ENCODE measurements at regions not wholly inside any gene's neighbourhood (a gene's known extent, or its start where the extent isn't known, plus 50 kb on each side); places are given as distances from the start of the nearest gene placed in this dataset.

- no peak for TF ChIP-seq CTCF (conservative IDR thresholded peaks at IDR 0.05)
- Mint-ChIP-seq H3K36me3 (ENCODE audit: low read depth) (no peaks in the 10 kb centered on the region), H3K9me3 (peaks cover 18% of the 10 kb centered on the region), H3K27me3 (ENCODE audit: insufficient read depth) (no peaks in the 10 kb centered on the region), H3K4me3 (no peak overlapping the region), H3K27ac (no peak overlapping the region), H3K4me1 (peaks cover 4% of the 10 kb centered on the region)
- no peak overlapping the region for H3K27ac ChIP-seq (ENCODE audit: low read depth, low read length)
- WGBS, 2 experiments (ENCODE audit: insufficient coverage in 1 of 2, insufficient read length in 1 of 2) = 95% methylated on average over 1 of the region's 3 CpGs; no CpG with 5 or more reads in 1 of the 2 experiments
- no peaks in the 10 kb centered on the region for H3K36me3 ChIP-seq (ENCODE audit: control insufficient read depth, insufficient read depth, low read length)
- no peak for DNase-seq
- H3K4me3 ChIP-seq (ENCODE audit: low read length) = no peak overlapping the region
- H3K9me3 ChIP-seq (ENCODE audit: control insufficient read depth, low read length) = no peaks in the 10 kb centered on the region
- H3K9ac ChIP-seq (ENCODE audit: extremely low read depth, low read length, poor library complexity, severe bottlenecking) = no peak overlapping the region
- H3K27me3 ChIP-seq (ENCODE audit: control insufficient read depth, insufficient read depth, low read length, poor library complexity, severe bottlenecking) = no peaks in the 10 kb centered on the region
- no peaks in the 10 kb centered on the region for H3K4me1 ChIP-seq (ENCODE audit: control insufficient read depth, insufficient read depth, low read length)
These were observed 60.9 kb upstream of the RGS2 start for GRCh38 chr1:192747943-192748342.

- Mint-ChIP-seq H3K27me3 (ENCODE audit: insufficient read depth) (no peaks in the 10 kb centered on the region), H3K27ac (no peak overlapping the region)
These were observed 59.5 kb upstream of the RGS2 start for GRCh38 chr1:192749349-192749748.

GRCh38 chr1:192751260-192751659, 57.6 kb upstream of the RGS2 start:
- H3K27ac Mint-ChIP-seq = no peak overlapping the region
- no peak overlapping the region for H3K4me3 Mint-ChIP-seq
- Histone ChIP-seq H3K4me1 (ENCODE audit: control insufficient read depth, insufficient read depth, low read length) (no peaks in the 10 kb centered on the region), H3K4me3 (ENCODE audit: low read length) (no peak overlapping the region), H3K27ac (ENCODE audit: low read depth, low read length) (no peak overlapping the region), H3K9me3 (ENCODE audit: control insufficient read depth, low read length) (no peaks in the 10 kb centered on the region), H3K36me3 (ENCODE audit: control insufficient read depth, insufficient read depth, low read length) (no peaks in the 10 kb centered on the region), H3K27me3 (ENCODE audit: control insufficient read depth, insufficient read depth, low read length, poor library complexity, severe bottlenecking) (no peaks in the 10 kb centered on the region), H3K9ac (ENCODE audit: extremely low read depth, low read length, poor library complexity, severe bottlenecking) (no peak overlapping the region)
- TF ChIP-seq CTCF (conservative IDR thresholded peaks at IDR 0.05) = no peak
- no peak for DNase-seq
- WGBS, 2 experiments (ENCODE audit: insufficient coverage in 1 of 2, insufficient read length in 1 of 2) = 94 to 100% methylated on average over 2 to 12 of the region's 12 CpGs
- H3K36me3 Mint-ChIP-seq (ENCODE audit: low read depth) = no peaks in the 10 kb centered on the region
- H3K27me3 Mint-ChIP-seq (ENCODE audit: insufficient read depth) = no peaks in the 10 kb centered on the region
- H3K4me1 Mint-ChIP-seq = peaks cover 4% of the 10 kb centered on the region
- peaks cover 18% of the 10 kb centered on the region for H3K9me3 Mint-ChIP-seq

More at GRCh38 chr1:192749349-192749748, 59.5 kb upstream of the RGS2 start:
- H3K9ac ChIP-seq (ENCODE audit: extremely low read depth, low read length, poor library complexity, severe bottlenecking) = no peak overlapping the region
- H3K36me3 ChIP-seq (ENCODE audit: control insufficient read depth, insufficient read depth, low read length) = no peaks in the 10 kb centered on the region
- peaks cover 4% of the 10 kb centered on the region for H3K4me1 Mint-ChIP-seq
- TF ChIP-seq CTCF (conservative IDR thresholded peaks at IDR 0.05) = no peak
- H3K4me3 Mint-ChIP-seq = no peak overlapping the region
- no peak for DNase-seq
- H3K36me3 Mint-ChIP-seq (ENCODE audit: low read depth) = no peaks in the 10 kb centered on the region
- H3K4me1 ChIP-seq (ENCODE audit: control insufficient read depth, insufficient read depth, low read length) = no peaks in the 10 kb centered on the region
- peaks cover 18% of the 10 kb centered on the region for H3K9me3 Mint-ChIP-seq
- no peak overlapping the region for H3K4me3 ChIP-seq (ENCODE audit: low read length)
- no peaks in the 10 kb centered on the region for H3K27me3 ChIP-seq (ENCODE audit: control insufficient read depth, insufficient read depth, low read length, poor library complexity, severe bottlenecking)
- no peak overlapping the region for H3K27ac ChIP-seq (ENCODE audit: low read depth, low read length)
- H3K9me3 ChIP-seq (ENCODE audit: control insufficient read depth, low read length) = no peaks in the 10 kb centered on the region
